HG03025 (cell line): ENCODE measurements at regions not wholly inside any gene's neighbourhood (a gene's known extent, or its start where the extent isn't known, plus 50 kb on each side); places are given as distances from the start of the nearest gene placed in this dataset.

ENCODE experiments used
- ATAC-seq: cut with Tn5 transposase; IDR thresholded peaks from one replicate; pipeline ENCODE4 v1.9.1; 2021; ENCODE audit warnings: mild to moderate bottlenecking, moderate library complexity; ENCODE audit not compliant: unreplicated experiment, low FRiP score

- ATAC-seq: no peak
These were observed 268.9 kb downstream of the HIVEP2 start for GRCh38 chr6:142676027-142676443.

GRCh38 chr6:142676647-142677192, 268.3 kb downstream of the HIVEP2 start:
- ATAC-seq: no peak

- ATAC-seq: no peak
These were observed 264.9 kb downstream of the HIVEP2 start for GRCh38 chr6:142679907-142680700.

GRCh38 chr6:142681099-142681498, 263.9 kb downstream of the HIVEP2 start:
- ATAC-seq: no peak

GRCh38 chr6:142682985-142683384, 262.0 kb downstream of the HIVEP2 start:
- no peak for ATAC-seq

GRCh38 chr6:142683714-142684141, 261.2 kb downstream of the HIVEP2 start:
- no peak for ATAC-seq

- ATAC-seq: no peak
These were observed 260.6 kb downstream of the HIVEP2 start for GRCh38 chr6:142684371-142684770.

- no peak for ATAC-seq
These were observed 259.0 kb downstream of the HIVEP2 start for GRCh38 chr6:142685852-142686506.

- no peak for ATAC-seq
These were observed 258.5 kb downstream of the HIVEP2 start for GRCh38 chr6:142686507-142686887.

- ATAC-seq: no peak
These were observed 252.0 kb downstream of the HIVEP2 start for GRCh38 chr6:142692942-142693341.

GRCh38 chr6:142693441-142693840, 251.5 kb downstream of the HIVEP2 start:
- no peak for ATAC-seq

- ATAC-seq: no peak
These were observed 250.9 kb downstream of the HIVEP2 start for GRCh38 chr6:142694054-142694453.

GRCh38 chr6:142695016-142695415, 250.0 kb downstream of the HIVEP2 start:
- no peak for ATAC-seq

- no peak for ATAC-seq
These were observed 248.6 kb downstream of the HIVEP2 start for GRCh38 chr6:142696123-142697000.

GRCh38 chr6:142697001-142697335, 248.0 kb downstream of the HIVEP2 start:
- ATAC-seq: no peak

- ATAC-seq: no peak
These were observed 247.1 kb downstream of the HIVEP2 start for GRCh38 chr6:142697922-142698321.

GRCh38 chr6:142698751-142699150, 246.2 kb downstream of the HIVEP2 start:
- no peak for ATAC-seq

GRCh38 chr6:142699391-142699790, 245.6 kb downstream of the HIVEP2 start:
- no peak for ATAC-seq

- ATAC-seq: peak; percentile 54
These were observed 244.9 kb downstream of the HIVEP2 start for GRCh38 chr6:142700032-142700431.

- no peak for ATAC-seq
These were observed 244.2 kb downstream of the HIVEP2 start for GRCh38 chr6:142700671-142701312.
